GM18867 (cell line): ENCODE measurements at regions not wholly inside any gene's neighbourhood (a gene's known extent, or its start where the extent isn't known, plus 50 kb on each side); places are given as distances from the start of the nearest gene placed in this dataset.
"Not testable (repeated sequence)": the region's sequence is repeated elsewhere in the genome, so short reads cannot be mapped to it uniquely, and the experiment has no call there.

Experiments
- ATAC-seq: cut with Tn5 transposase; IDR thresholded peaks from one replicate; pipeline ENCODE4 v1.9.1; 2021; ENCODE audit warnings: mild to moderate bottlenecking, moderate library complexity; ENCODE audit not compliant: unreplicated experiment

- no peak for ATAC-seq
These were observed 81.8 kb upstream of the RASA1 start for GRCh38 chr5:87185838-87186237.

GRCh38 chr5:87188391-87188790 is 79.3 kb upstream of the RASA1 start:
- no peak for ATAC-seq

GRCh38 chr5:87190041-87190440 is 77.6 kb upstream of the RASA1 start:
- no peak for ATAC-seq

- peak; percentile 66 for ATAC-seq
These were observed 77.0 kb upstream of the RASA1 start for GRCh38 chr5:87190687-87191086.

- no peak for ATAC-seq
These were observed 76.0 kb upstream of the RASA1 start for GRCh38 chr5:87191645-87192044.

- peak; percentile 68 for ATAC-seq
These were observed 72.5 kb upstream of the RASA1 start for GRCh38 chr5:87195104-87195591.

GRCh38 chr5:87195616-87196015 is 72.1 kb upstream of the RASA1 start:
- ATAC-seq: no peak

GRCh38 chr5:87198010-87198409 is 69.7 kb upstream of the RASA1 start:
- ATAC-seq: no peak

- not testable (repeated sequence) for ATAC-seq
These were observed 68.4 kb upstream of the RASA1 start for GRCh38 chr5:87199246-87199645.

- not testable (repeated sequence) for ATAC-seq
These were observed 68.0 kb upstream of the RASA1 start for GRCh38 chr5:87199704-87200103.

GRCh38 chr5:87210076-87210475 is 57.6 kb upstream of the RASA1 start:
- no peak for ATAC-seq

- peak; percentile 43 for ATAC-seq
These were observed 56.9 kb upstream of the RASA1 start for GRCh38 chr5:87210743-87211142.

GRCh38 chr5:87211676-87212075 is 56.0 kb upstream of the RASA1 start:
- peak; percentile 53 for ATAC-seq

- ATAC-seq: not testable (repeated sequence)
These were observed 55.5 kb upstream of the RASA1 start for GRCh38 chr5:87212183-87212582.

- not testable (repeated sequence) for ATAC-seq
These were observed 50.2 kb upstream of the RASA1 start for GRCh38 chr5:87217480-87217879.
